GM19023 (cell line): ENCODE measurements at regions not wholly inside any gene's neighbourhood (a gene's known extent, or its start where the extent isn't known, plus 50 kb on each side); places are given as distances from the start of the nearest gene placed in this dataset.

ENCODE experiments used
- ATAC-seq: cut with Tn5 transposase; IDR thresholded peaks from one replicate; pipeline ENCODE4 v1.9.1; 2021; ENCODE audit warnings: mild to moderate bottlenecking, moderate library complexity; ENCODE audit not compliant: unreplicated experiment

DNA sequence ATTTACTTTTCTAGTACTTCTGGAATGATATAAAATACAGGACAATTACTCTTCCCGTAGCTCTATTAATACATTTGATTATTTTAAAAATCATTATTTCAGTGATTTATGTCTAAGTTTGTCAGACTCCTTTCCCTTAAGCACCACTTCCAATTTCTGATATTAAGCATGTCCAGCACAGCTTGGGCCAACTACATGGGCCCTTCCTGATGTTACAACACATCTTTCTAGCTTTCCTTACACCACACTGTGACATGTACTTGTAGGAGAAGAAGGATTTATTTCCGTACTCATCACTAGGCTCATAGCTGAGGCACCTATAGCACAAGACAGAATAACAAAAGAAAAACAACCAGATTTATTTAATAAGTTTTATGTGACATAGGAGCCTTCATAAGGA, 134.8 kb upstream of the HNRNPA3 start:
- no peak for ATAC-seq

DNA sequence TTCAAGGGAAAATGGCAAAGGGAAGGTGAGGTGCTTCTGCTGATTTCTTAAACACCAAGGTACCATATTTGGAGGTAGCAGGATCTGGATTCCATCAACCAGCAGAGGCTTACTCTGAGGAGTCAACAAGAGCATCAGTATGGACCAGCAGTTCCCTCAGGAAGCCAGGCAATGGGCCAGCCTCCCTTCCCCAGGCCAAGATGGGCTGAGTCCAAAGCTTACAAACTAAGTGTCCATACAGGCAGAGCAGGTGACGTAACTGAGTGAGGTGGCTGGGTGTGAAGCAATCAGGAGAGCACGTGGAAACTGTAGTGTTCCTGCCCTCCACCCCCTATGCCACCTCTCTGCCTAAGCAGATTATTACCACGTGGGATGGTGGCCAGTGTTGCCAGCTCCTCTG, 134.2 kb upstream of the HNRNPA3 start:
- no peak for ATAC-seq

DNA sequence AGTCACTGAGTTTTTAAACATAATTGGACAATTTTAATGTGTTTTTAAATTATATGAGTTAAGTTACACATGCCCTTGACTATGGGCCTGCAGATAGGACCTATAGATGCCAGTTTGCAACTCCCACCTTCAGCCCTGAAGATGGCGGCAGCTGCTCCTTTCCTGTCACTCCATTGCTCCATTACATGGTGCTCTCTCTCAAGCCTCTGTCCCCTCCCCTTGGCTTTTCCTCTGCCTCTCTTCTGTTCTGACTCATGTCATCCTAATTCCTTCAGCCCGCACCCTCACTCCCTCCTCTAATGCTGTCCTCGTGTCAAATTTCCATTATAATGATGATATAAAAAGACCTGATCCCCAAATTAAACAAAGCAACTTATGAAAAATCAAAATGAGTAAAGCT, 133.7 kb upstream of the HNRNPA3 start:
- no peak for ATAC-seq

DNA sequence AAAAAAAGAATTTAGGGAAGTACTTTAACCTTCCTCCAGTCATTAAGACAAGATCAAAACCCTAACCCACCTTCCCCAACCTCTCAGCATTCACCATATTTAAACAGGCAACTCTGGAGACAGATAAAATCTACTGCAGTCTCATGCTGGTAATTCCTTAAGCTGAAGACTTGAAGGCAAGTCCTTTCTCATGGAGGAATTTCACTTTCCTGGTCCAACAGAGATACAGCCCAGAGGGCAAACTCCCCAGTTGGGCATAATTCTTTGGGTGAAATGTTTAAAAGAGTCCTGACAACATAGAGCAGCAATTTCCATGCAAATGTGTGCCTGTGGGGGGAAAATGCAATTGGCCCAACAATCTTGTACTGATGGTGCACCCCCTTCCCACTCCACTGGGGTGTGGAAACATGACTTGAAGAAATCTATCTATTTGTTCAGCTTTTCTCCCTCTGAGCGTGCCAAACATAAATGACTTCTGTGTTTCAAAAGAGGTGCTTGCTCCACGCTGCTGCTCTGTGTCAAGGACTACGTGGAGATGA, 131.8 kb upstream of the HNRNPA3 start:
- no peak for ATAC-seq

DNA sequence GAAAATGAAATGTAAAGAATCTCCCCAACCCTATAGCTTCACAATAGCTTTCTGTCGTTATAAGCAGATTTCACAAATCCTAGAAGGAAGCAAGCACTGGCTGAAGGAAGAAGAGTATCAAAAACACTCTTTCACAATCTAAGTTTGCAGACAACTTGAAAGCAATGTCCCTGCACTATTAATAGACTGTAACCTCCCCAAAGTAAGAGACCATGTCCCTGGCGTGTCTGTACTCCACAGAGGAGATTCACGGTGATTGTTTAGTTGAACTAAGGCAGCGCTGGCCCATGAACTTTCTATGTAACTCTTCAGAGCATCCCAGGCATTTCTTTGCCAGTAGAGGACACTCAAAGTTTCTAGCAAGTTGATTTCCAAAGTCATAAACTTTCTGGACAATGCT, 128.0 kb upstream of the HNRNPA3 start:
- no peak for ATAC-seq

DNA sequence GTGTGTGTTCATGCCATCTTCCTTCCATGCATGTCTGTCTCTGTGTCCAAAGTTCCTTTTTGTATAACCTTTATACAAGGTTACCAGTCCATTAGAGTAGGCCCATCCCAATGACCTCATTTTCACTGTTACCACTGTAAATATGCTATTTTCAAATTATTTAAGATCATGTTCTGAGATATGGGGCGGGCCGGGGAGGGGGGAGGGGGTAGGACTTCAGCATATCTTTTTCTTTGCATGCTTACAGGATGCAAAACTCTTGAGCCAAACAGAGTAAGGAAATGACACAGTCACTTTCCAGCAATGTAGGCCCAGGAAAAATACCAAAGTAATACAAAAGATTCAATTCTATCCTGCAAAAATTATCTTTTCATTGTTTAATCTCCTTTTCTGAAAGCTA, 124.1 kb upstream of the HNRNPA3 start:
- no peak for ATAC-seq

DNA sequence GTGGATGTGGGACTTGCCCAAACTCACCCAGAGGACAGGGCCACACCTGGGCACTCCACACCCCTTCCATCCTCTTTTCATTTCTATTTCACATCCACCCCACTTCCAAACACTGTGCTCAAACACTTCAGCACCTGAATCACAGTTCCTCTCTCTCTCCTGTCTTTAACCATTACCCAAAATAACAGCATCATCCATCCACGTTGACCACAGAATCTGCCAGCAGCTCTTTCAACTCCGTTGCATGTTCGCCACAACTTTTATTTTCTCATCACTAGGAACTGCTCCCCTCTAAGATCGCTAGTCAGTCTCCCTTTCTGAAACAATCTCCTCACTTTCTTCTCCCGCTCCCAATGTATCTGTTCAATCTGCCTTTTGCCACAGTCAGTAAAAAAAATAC, 121.6 kb upstream of the HNRNPA3 start:
- no peak for ATAC-seq

DNA sequence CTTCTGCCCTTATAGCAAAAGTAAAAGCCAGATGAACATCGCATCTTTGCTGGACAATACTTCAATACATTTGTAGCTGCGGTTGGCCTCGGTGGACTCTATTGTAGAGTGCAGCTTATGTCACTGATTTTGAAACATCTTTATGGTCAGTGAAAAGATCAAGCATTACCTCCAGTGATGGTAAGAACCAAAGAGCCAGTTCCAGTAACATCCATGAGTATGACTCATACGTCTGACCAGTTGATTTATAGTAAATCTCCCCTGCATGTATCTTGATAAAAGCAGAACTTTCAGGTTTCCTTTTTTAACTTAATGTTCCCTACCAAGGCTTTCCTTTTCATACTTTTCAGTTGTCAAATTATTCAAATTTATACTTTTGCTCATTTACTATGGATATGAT, 119.2 kb upstream of the HNRNPA3 start:
- ATAC-seq: no peak

DNA sequence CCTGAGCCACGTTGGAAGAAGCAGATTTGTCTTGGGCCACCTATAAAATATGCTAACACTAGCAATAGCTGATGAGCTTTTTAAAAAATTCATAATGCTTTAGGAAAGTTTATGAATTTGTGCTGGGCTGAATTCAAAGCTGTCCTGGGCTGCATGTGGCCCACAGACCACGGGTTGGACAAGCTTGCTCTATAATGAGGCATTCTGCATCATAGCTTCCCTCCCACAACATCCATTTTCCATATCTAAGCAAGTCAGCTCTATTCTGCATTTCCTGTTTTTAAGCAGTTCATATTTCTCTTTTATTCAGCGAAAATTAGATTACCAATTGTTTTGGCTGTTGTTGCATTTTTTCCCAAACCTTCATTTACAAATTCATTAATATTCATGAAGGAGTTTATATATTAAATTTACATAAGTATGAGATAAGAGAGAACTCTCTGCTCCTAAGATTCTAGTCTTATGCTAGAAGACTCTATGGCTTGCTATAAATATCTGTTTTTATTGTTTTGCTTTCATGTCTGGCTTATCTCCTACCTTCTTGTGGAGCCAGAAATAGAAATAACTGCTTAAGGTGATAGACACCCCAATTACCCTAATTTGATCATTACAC, 114.5 kb upstream of the HNRNPA3 start:
- no peak for ATAC-seq

DNA sequence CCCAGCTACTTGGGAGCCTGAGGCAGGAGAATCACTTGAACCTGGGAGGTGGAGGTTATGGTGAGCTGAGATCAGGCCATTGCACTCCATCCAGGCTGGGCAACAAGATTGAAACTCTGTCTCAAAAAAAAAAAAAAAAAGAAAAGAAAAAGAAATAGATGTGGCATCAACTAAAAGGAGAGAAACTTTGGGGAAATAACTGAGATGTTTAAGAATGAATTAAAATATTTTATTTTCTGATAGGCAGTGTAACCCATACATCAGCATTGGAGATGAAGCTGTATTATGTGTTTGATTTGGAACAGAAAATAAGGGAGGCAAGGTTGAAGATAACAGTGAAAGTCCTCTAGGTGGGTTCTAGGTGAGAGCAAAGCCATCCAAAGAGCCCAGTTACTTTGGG, 110.7 kb upstream of the HNRNPA3 start:
- no peak for ATAC-seq

DNA sequence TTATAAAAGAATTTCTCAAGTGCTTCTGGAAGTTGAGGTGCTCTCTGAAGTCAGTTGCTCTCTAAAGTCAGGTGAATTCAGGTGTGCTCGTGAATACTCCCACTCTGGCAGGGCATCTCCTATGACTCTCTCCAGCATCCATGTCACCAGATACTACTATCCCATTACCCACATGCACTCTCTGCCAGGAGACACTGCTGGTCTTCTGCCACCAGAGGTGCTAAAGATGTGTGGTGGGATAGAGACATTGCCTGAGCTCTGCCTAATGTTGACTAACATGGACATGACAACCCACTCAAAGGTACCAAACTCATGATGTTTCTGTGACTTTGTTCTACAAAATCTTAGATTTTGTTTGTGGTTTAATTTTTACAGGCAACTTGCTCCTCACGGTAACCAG, 106.4 kb upstream of the HNRNPA3 start:
- ATAC-seq: peak; percentile 48

DNA sequence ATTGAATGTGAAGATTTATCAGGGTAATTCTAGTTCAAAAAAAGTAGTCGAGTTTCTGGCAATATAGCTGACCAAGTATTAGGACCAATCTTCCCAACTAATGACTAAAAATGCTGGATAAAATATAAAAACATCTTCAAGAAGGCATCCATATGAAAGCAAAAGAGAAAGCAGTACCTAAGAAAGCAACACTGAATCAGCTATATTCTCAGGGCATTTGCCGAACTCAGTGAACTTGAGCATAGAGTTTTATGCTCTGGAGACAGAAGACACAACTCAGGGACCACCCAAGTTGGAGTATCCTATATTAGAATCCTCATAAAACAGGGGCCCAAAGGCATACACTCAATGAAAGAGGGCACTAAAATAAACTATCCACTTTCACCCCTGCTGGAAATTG, 103.7 kb upstream of the HNRNPA3 start:
- ATAC-seq: no peak

DNA sequence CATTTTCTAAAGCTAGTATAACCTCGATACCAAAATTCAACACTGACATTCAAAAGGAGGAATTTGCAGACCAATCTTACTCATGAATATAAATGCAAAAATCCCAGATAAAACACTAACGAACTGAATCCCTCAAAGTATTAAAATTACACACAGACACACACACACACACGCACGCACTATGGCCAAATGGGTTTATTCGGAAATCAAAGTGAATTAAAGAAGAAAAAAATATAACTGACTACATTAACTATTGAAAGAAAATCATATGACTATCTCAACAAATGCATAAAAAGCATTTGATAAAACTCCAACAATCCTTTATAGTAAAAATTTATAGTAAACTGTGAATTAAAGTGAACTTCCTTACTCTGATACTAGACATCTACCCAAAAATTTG, 97.9 kb upstream of the HNRNPA3 start:
- no peak for ATAC-seq

DNA sequence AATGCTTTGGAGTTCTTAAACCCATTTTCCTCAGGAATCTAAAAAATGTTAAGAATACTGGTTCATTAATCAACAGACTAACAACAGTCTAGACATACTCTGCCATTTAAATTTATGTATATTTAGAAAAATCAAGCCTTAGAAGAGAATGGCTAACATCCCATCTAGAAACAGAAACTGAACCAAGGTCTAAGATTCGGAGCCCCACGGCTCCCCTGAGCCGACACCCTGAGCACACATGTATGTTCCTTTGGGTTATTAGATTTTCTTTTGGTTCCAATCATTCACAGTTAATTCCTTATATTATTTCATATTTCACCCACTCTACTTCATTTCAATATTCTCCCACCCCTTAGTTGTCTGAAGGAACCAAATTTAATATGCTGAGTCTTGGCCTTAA, 94.8 kb upstream of the HNRNPA3 start:
- no peak for ATAC-seq

DNA sequence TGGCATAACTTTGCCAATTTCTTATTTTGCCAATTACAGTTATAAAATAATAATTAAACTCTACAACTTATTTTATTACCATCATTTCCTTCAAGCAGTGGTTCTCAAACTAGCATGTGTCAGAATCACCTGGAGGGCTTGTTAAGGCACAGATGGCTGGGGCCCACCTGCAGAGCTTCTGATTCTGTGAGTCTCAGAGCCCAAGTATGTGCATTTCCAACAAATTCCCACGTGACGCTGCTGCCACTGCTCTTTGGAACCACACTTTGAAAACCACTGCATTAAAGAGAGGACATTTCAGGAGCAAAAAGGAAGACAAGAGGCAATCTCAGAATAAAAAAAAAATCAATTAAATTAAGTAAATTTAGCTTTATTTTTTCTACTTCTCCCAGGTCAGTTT, 94.0 kb upstream of the HNRNPA3 start:
- ATAC-seq: no peak

DNA sequence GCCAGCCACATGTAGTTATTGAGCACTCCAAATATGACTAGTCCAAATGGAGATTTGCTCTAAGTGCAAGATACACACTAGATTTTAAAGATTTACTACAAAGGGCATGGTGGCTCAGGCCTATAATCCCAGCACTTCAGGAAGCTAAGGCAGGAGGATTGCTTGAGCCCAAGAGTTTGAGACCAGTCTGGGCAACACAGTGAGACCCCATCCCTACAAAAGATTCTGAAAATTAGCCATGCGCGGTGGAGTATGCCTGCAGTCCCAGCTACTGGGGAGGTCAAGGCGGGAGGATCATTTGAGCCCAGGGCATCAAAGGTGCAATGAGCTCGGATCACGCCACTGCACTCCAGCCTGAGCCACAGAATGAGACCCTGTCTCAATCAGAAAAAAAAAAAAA, 93.5 kb upstream of the HNRNPA3 start:
- no peak for ATAC-seq

DNA sequence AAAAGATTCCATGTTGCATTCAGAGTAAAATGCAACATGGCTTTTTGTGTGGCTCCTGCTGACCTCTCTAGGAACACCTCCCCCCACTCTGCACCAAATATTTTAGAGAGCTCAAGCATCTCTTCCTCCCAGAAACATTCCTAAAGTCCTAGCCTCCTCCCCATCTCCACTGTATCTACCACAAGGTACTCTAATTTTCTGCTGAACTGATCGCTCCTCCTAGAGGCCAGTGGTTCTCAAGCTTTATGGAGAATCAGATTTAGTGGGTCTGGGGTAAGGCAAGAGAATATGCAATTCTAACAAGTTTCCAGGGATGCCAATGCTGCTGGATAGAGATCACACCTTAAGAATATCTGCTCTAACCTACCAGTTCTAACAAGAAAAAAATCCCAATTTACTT, 89.5 kb upstream of the HNRNPA3 start:
- ATAC-seq: no peak

DNA sequence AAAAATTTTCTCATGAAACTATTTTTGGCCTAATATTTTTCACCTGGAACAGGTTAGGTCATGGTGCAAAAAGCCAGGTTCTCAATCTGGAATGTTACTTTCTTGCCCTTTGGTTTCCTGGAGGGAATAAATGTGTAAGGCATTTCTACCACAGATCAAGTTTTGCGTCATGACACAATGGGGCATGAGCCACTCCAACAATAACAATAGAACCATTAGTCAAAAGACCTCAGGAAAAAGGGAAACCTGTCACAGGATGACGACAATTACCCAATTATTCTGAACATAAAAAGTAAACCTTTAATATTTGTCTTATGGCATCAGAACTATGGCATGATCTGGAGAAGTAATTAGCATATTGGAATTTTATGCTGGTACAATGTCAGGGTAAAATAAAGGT, 88.2 kb upstream of the HNRNPA3 start:
- ATAC-seq: no peak

DNA sequence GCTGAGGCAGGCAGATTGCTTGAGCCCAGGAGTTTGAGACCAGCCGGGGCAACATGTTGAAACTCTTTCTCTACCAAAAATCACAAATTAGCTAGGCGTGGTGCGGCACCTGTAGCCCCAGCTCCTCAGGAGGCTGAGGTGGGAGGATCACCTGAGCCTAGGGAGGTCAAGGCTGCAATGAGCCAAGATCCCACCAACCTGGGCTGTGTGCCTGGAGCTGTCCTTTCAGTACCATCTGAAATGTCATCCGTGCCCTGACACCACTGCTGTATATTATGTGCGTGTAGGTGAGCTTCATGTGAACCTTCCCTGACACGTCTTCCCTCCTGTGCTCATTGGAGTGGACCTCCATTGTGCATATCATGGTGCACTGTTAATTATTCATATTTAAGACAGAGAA, 84.8 kb upstream of the HNRNPA3 start:
- no peak for ATAC-seq

DNA sequence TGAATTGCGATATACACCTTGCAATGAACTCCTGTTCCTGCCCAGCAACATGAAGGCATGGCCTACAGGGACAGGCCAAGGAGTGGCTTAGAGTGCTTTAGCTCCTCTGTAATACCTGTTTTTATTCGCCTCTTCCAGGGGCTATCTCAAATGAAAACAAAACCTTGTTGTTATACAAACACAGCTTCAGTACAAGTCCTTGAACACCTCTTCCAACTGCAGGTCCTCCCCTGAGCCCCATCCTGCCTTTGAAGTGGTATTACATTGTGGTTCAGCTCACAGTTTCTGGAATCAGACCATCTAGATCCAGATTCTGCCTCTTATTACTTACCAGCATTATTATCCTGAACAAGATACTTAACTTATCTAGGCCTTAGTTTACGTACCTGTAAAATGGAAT, 83.0 kb upstream of the HNRNPA3 start:
- no peak for ATAC-seq

DNA sequence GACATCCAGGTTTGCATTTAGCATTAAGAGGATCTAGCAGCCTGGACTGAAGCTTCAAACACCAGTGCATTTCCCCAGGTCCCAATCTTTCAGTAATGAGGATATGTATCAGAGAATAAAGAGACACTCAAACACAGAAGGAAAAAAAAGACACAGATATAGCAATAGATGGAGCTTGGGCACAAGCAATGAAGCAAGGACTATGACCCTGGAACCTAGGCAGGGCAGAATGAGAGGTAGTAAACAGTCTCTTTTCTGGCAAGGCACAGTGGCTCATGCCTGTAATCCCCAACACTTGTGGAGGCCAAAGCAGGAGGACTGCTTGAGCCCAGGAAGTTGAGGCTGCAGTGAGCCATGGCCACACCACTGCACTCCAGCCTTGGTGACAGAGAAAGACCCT, 80.7 kb upstream of the HNRNPA3 start:
- ATAC-seq: no peak

DNA sequence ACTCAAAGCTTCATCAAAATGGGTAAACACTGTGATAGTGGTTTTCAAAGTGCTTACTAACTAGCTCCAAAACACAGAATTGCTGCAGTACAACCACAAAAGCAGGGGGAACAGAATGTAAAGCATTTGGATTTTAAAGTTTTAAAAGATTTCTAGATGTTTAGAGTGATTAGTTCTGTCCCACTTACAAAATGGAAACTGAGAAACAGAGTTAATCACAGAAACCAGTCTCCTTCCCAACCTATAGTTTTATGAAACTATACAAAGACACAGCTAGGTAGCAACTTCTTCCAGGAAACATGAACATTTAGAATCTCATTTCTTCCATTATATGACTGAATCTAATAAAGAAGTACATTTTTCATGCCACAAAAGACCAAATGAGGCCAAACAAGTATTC, 73.8 kb upstream of the HNRNPA3 start:
- no peak for ATAC-seq

DNA sequence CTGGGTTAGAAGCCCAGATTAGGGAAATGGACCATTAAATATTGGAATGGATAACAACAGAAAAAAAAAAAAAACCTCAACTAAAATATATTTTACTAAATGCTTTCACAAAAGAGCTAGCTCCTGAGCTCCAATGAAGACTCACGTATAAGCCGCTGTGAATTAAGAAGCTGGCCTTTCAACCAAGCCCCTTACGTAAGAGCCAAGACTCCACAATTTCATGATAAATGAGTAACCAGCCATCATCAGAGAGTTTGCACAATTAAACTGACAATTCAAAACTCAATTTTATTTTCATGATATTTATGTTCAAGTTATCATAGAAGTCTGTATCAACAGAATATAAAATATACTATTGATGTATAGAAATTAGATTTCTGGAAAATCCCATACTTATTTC, 70.7 kb upstream of the HNRNPA3 start:
- ATAC-seq: no peak
